ENCODE measurements at regions not wholly inside any gene's neighbourhood (a gene's known extent, or its start where the extent isn't known, plus 50 kb on each side); places are given as distances from the start of the nearest gene placed in this dataset.
"Not testable (repeated sequence)": the region's sequence is repeated elsewhere in the genome, so short reads cannot be mapped to it uniquely, and the experiment has no call there.

- H3K36me3 ChIP-seq (ENCODE audit: control insufficient read depth in 1 of 2, insufficient read depth in 2 of 2, low read length in 1 of 2), result no peaks in the 10 kb centered on the region
- no peak overlapping the region for H3K27ac ChIP-seq (ENCODE audit: low read depth in 1 of 2, low read length in 2 of 2)
- H3K4me3 ChIP-seq (ENCODE audit: low read length in 2 of 2), result no peak overlapping the region
- DNase-seq, result no peak
- H3K9me3 ChIP-seq (ENCODE audit: control insufficient read depth, low read length), result peaks cover 1% of the 10 kb centered on the region
- WGBS, 2 donors, result 66 to 73% methylated on average over 44 of the region's 44 CpGs
- intact Hi-C loops (cut with DNase I), result no loop called here
- H3K4me1 ChIP-seq (ENCODE audit: control insufficient read depth in 1 of 2, insufficient read depth in 2 of 2, low read length in 2 of 2), result no peaks in the 10 kb centered on the region
- ATAC-seq (ENCODE audit: low FRiP score), result peak; percentile 3
- H3K27me3 ChIP-seq (ENCODE audit: control insufficient read depth in 1 of 2, insufficient read depth in 2 of 2, low read length in 1 of 2), result no peaks in the 10 kb centered on the region
Measured at GRCh38 chr21:9767592-9768375, 753.6 kb upstream of the TPTE start.

- H3K27ac ChIP-seq (ENCODE audit: low read depth in 1 of 2, low read length in 2 of 2); DNase-seq; H3K9me3 ChIP-seq (ENCODE audit: control insufficient read depth, low read length); H3K36me3 ChIP-seq (ENCODE audit: control insufficient read depth in 1 of 2, insufficient read depth in 2 of 2, low read length in 1 of 2); H3K27me3 ChIP-seq (ENCODE audit: control insufficient read depth in 1 of 2, insufficient read depth in 2 of 2, low read length in 1 of 2); ATAC-seq (ENCODE audit: low FRiP score); intact Hi-C loops (cut with DNase I); H3K4me1 ChIP-seq (ENCODE audit: control insufficient read depth in 1 of 2, insufficient read depth in 2 of 2, low read length in 2 of 2); H3K4me3 ChIP-seq (ENCODE audit: low read length in 2 of 2): not testable (repeated sequence)
- 76 to 82% methylated on average over 21 of the region's 21 CpGs for WGBS, 2 donors
Measured at GRCh38 chr21:9768376-9769130, 752.8 kb upstream of the TPTE start.

- intact Hi-C loops (cut with DNase I); H3K36me3 ChIP-seq (ENCODE audit: control insufficient read depth in 1 of 2, insufficient read depth in 2 of 2, low read length in 1 of 2); H3K4me1 ChIP-seq (ENCODE audit: control insufficient read depth in 1 of 2, insufficient read depth in 2 of 2, low read length in 2 of 2); H3K9me3 ChIP-seq (ENCODE audit: control insufficient read depth, low read length); H3K4me3 ChIP-seq (ENCODE audit: low read length in 2 of 2); DNase-seq; ATAC-seq (ENCODE audit: low FRiP score); H3K27ac ChIP-seq (ENCODE audit: low read depth in 1 of 2, low read length in 2 of 2); H3K27me3 ChIP-seq (ENCODE audit: control insufficient read depth in 1 of 2, insufficient read depth in 2 of 2, low read length in 1 of 2): not testable (repeated sequence)
- WGBS, 2 donors, result 69 to 74% methylated on average over 9 of the region's 9 CpGs
Measured at GRCh38 chr21:9769131-9769498, 752.3 kb upstream of the TPTE start.

GRCh38 chr21:9769718-9770690 is 751.4 kb upstream of the TPTE start:
- H3K27me3 ChIP-seq (ENCODE audit: control insufficient read depth in 1 of 2, insufficient read depth in 2 of 2, low read length in 1 of 2); H3K4me1 ChIP-seq (ENCODE audit: control insufficient read depth in 1 of 2, insufficient read depth in 2 of 2, low read length in 2 of 2); H3K36me3 ChIP-seq (ENCODE audit: control insufficient read depth in 1 of 2, insufficient read depth in 2 of 2, low read length in 1 of 2); DNase-seq; intact Hi-C loops (cut with DNase I); H3K4me3 ChIP-seq (ENCODE audit: low read length in 2 of 2); H3K27ac ChIP-seq (ENCODE audit: low read depth in 1 of 2, low read length in 2 of 2); ATAC-seq (ENCODE audit: low FRiP score); H3K9me3 ChIP-seq (ENCODE audit: control insufficient read depth, low read length): not testable (repeated sequence)
- 58 to 67% methylated on average over 17 of the region's 17 CpGs for WGBS, 2 donors

- intact Hi-C loops (cut with DNase I); H3K4me3 ChIP-seq (ENCODE audit: low read length in 2 of 2); H3K9me3 ChIP-seq (ENCODE audit: control insufficient read depth, low read length); DNase-seq; H3K4me1 ChIP-seq (ENCODE audit: control insufficient read depth in 1 of 2, insufficient read depth in 2 of 2, low read length in 2 of 2); H3K27ac ChIP-seq (ENCODE audit: low read depth in 1 of 2, low read length in 2 of 2); H3K36me3 ChIP-seq (ENCODE audit: control insufficient read depth in 1 of 2, insufficient read depth in 2 of 2, low read length in 1 of 2); H3K27me3 ChIP-seq (ENCODE audit: control insufficient read depth in 1 of 2, insufficient read depth in 2 of 2, low read length in 1 of 2); ATAC-seq (ENCODE audit: low FRiP score): not testable (repeated sequence)
- 54 to 64% methylated on average over 17 of the region's 17 CpGs for WGBS, 2 donors
Measured at GRCh38 chr21:9771466-9772347, 749.7 kb upstream of the TPTE start.

GRCh38 chr21:9772348-9772672 is 749.1 kb upstream of the TPTE start:
- no peaks in the 10 kb centered on the region for H3K27me3 ChIP-seq (ENCODE audit: control insufficient read depth in 1 of 2, insufficient read depth in 2 of 2, low read length in 1 of 2)
- no peaks in the 10 kb centered on the region for H3K4me1 ChIP-seq (ENCODE audit: control insufficient read depth in 1 of 2, insufficient read depth in 2 of 2, low read length in 2 of 2)
- H3K9me3 ChIP-seq (ENCODE audit: control insufficient read depth, low read length), result peaks cover 3% of the 10 kb centered on the region
- DNase-seq (no peak), ATAC-seq (ENCODE audit: low FRiP score) (no peak)
- H3K27ac ChIP-seq (ENCODE audit: low read depth in 1 of 2, low read length in 2 of 2), result no peak overlapping the region
- WGBS, 2 donors, result 54 to 60% methylated on average over 6 of the region's 6 CpGs
- intact Hi-C loops (cut with DNase I), result no loop called here
- H3K4me3 ChIP-seq (ENCODE audit: low read length in 2 of 2), result no peak overlapping the region
- H3K36me3 ChIP-seq (ENCODE audit: control insufficient read depth in 1 of 2, insufficient read depth in 2 of 2, low read length in 1 of 2), result no peaks in the 10 kb centered on the region

- H3K4me3 ChIP-seq (ENCODE audit: low read length in 2 of 2); H3K27ac ChIP-seq (ENCODE audit: low read depth in 1 of 2, low read length in 2 of 2); DNase-seq: not testable (repeated sequence)
Measured at GRCh38 chr21:9772877-9773420, 748.4 kb upstream of the TPTE start.

GRCh38 chr21:9774347-9774746 is 747.0 kb upstream of the TPTE start:
- no peak overlapping the region for H3K4me3 ChIP-seq (ENCODE audit: low read length in 2 of 2)
- WGBS, 2 donors, result 55 to 59% methylated on average over 9 of the region's 9 CpGs
- DNase-seq (no peak), ATAC-seq (ENCODE audit: low FRiP score) (no peak)
- H3K27me3 ChIP-seq (ENCODE audit: control insufficient read depth in 1 of 2, insufficient read depth in 2 of 2, low read length in 1 of 2), result no peaks in the 10 kb centered on the region
- H3K9me3 ChIP-seq (ENCODE audit: control insufficient read depth, low read length), result peaks cover 3% of the 10 kb centered on the region
- H3K4me1 ChIP-seq (ENCODE audit: control insufficient read depth in 1 of 2, insufficient read depth in 2 of 2, low read length in 2 of 2), result no peaks in the 10 kb centered on the region
- no peaks in the 10 kb centered on the region for H3K36me3 ChIP-seq (ENCODE audit: control insufficient read depth in 1 of 2, insufficient read depth in 2 of 2, low read length in 1 of 2)
- no peak overlapping the region for H3K27ac ChIP-seq (ENCODE audit: low read depth in 1 of 2, low read length in 2 of 2)
- intact Hi-C loops (cut with DNase I), result no loop called here

More at GRCh38 chr21:9772877-9773420, 748.4 kb upstream of the TPTE start:
- ATAC-seq (ENCODE audit: low FRiP score); H3K4me1 ChIP-seq (ENCODE audit: control insufficient read depth in 1 of 2, insufficient read depth in 2 of 2, low read length in 2 of 2); H3K27me3 ChIP-seq (ENCODE audit: control insufficient read depth in 1 of 2, insufficient read depth in 2 of 2, low read length in 1 of 2); H3K9me3 ChIP-seq (ENCODE audit: control insufficient read depth, low read length); intact Hi-C loops (cut with DNase I); H3K36me3 ChIP-seq (ENCODE audit: control insufficient read depth in 1 of 2, insufficient read depth in 2 of 2, low read length in 1 of 2): not testable (repeated sequence)
- 56 to 63% methylated on average over 8 of the region's 8 CpGs for WGBS, 2 donors

Measured in aorta (tissue), 5 donors.